ENCODE measurements at regions not wholly inside any gene's neighbourhood (a gene's known extent, or its start where the extent isn't known, plus 50 kb on each side); places are given as distances from the start of the nearest gene placed in this dataset.
A peak's percentile ranks its signal among the peaks of the same experiment; 100 is the strongest.

DNA sequence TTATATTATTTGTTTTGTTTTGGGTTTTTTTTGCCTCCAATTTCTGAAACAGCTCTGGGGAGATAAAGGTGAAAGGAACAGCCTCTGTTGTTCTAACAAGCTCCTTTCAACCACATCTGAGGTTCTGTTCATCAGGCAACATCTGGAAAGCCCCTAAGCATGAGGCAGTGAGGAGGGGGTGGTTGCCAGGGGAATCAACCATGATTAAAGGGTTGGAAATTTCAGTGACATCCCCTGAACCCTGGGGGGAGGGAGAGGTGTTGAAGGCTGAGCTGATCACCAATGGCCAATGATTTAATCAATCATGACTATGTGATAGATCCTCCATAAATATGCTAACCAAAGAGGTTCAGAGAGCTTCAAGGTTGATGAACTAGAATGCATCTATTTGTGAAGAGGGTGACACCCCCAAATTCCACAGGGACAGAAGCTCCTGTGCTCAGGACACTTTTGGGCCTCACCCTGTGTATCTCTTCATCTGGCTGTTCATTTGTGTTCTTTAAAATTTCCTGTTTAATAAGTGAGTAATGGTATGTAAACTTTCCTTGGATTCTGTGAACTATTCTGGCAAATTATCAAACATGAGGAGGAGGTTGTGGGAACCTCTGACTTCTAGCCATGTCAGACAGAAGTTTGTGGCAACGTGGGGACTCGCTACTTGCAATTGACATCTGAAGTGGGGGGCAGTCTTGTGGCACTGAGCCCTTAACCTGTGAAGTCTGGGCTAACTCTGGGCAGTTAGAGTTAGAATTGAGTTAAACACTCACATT, 221.3 kb downstream of the NHLRC3 start:
- Histone ChIP-seq H3K36me3 (ENCODE audit: control insufficient read depth, insufficient read depth, low read length) (no peaks in the 10 kb centered on the region), H3K4me1 (no peaks in the 10 kb centered on the region), H3K9me3 (no peaks in the 10 kb centered on the region), H3K27me3 (replicated peaks; ENCODE audit: control insufficient read depth, insufficient read depth, low read length) (no peaks in the 10 kb centered on the region), H3K4me3 (ENCODE audit: low read depth, low read length) (no peak overlapping the region)
- TF ChIP-seq, protein P1, sequence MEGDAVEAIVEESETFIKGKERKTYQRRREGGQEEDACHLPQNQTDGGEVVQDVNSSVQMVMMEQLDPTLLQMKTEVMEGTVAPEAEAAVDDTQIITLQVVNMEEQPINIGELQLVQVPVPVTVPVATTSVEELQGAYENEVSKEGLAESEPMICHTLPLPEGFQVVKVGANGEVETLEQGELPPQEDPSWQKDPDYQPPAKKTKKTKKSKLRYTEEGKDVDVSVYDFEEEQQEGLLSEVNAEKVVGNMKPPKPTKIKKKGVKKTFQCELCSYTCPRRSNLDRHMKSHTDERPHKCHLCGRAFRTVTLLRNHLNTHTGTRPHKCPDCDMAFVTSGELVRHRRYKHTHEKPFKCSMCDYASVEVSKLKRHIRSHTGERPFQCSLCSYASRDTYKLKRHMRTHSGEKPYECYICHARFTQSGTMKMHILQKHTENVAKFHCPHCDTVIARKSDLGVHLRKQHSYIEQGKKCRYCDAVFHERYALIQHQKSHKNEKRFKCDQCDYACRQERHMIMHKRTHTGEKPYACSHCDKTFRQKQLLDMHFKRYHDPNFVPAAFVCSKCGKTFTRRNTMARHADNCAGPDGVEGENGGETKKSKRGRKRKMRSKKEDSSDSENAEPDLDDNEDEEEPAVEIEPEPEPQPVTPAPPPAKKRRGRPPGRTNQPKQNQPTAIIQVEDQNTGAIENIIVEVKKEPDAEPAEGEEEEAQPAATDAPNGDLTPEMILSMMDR (IDR thresholded peaks at IDR 0.05; ENCODE audit: insufficient read depth in 1 of 2, low read depth in 1 of 2, low read length in 1 of 2, severe bottlenecking in 1 of 2, unreplicated experiment in 1 of 2): no peak
- no peak for DNase-seq
- H3K4me3 Mint-ChIP-seq (ENCODE audit: unreplicated experiment): no peak overlapping the region
- H3K36me3 Mint-ChIP-seq (ENCODE audit: insufficient read depth, unreplicated experiment): no peaks in the 10 kb centered on the region
- no peaks in the 10 kb centered on the region for H3K4me1 Mint-ChIP-seq (ENCODE audit: low read depth, unreplicated experiment)
- peaks cover 5% of the 10 kb centered on the region for H3K27me3 Mint-ChIP-seq (ENCODE audit: insufficient read depth, unreplicated experiment)
- ChIA-PET POLR2A (no interaction called here), CTCF (interaction anchor here (0.7 kb wide), 1 partner anchor 203 kb away, joined by 3 read pairs; no protein-coding TSS in a partner anchor)
- no TSS peak for BruUV-seq (replicated peaks)
- intact Hi-C loops (cut with micrococcal nuclease; ENCODE audit: unreplicated experiment): no loop called here
- H3K27ac Mint-ChIP-seq (ENCODE audit: unreplicated experiment): no peak overlapping the region
- H3K9me3 Mint-ChIP-seq (ENCODE audit: unreplicated experiment): no peaks in the 10 kb centered on the region

DNA sequence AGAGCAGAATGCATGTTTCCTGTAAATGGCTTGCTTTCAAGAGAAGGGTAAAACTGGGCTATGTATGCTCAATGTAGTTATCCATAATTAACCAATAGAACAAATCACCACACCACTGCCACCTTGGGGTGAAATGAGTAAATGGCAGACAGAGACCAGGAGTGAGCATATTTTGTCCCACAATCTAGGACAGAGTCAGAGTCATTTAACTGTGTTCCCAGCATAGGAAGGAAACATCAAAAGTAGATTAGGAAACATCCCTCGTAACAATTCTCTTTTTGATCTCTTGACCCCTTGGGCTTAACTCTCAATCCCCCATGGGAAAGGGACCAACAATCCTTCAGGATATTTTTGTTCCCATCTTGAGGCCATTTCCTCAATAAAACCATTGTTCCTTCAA, 224.8 kb downstream of the NHLRC3 start:
- Mint-ChIP-seq H3K9me3 (ENCODE audit: unreplicated experiment) (peaks cover 10% of the 10 kb centered on the region), H3K27me3 (ENCODE audit: insufficient read depth, unreplicated experiment) (peaks cover 7% of the 10 kb centered on the region), H3K4me3 (ENCODE audit: unreplicated experiment) (no peak overlapping the region), H3K4me1 (ENCODE audit: low read depth, unreplicated experiment) (no peaks in the 10 kb centered on the region), H3K27ac (ENCODE audit: unreplicated experiment) (no peak overlapping the region), H3K36me3 (ENCODE audit: insufficient read depth, unreplicated experiment) (no peaks in the 10 kb centered on the region)
- Histone ChIP-seq H3K4me3 (ENCODE audit: low read depth, low read length) (no peak overlapping the region), H3K9me3 (no peaks in the 10 kb centered on the region), H3K36me3 (ENCODE audit: control insufficient read depth, insufficient read depth, low read length) (no peaks in the 10 kb centered on the region), H3K4me1 (no peaks in the 10 kb centered on the region), H3K27me3 (replicated peaks; ENCODE audit: control insufficient read depth, insufficient read depth, low read length) (no peaks in the 10 kb centered on the region)
- ChIA-PET POLR2A (no interaction called here), CTCF (interaction anchor here (1.2 kb wide), 1 partner anchor 216 kb away, joined by 3 read pairs; no protein-coding TSS in a partner anchor)
- intact Hi-C loops (cut with micrococcal nuclease; ENCODE audit: unreplicated experiment): loop anchor here (1.0 kb wide), 3 partner anchors 118 to 293 kb away; no protein-coding TSS in a partner anchor
- no TSS peak for BruUV-seq (replicated peaks)
- TF ChIP-seq, protein P1 (IDR thresholded peaks at IDR 0.05; ENCODE audit: insufficient read depth in 1 of 2, low read depth in 1 of 2, low read length in 1 of 2, severe bottlenecking in 1 of 2, unreplicated experiment in 1 of 2): peak; percentile 68 to 73
- peak; percentile 42 to 64 for DNase-seq

GRCh38 chr13:39263531-39263930, 225.3 kb downstream of the NHLRC3 start:
- ChIA-PET CTCF (interaction anchor here (1.2 kb wide), 1 partner anchor 216 kb away, joined by 3 read pairs; no protein-coding TSS in a partner anchor), POLR2A (no interaction called here)
- H3K36me3 ChIP-seq (ENCODE audit: control insufficient read depth, insufficient read depth, low read length): no peaks in the 10 kb centered on the region
- no peaks in the 10 kb centered on the region for H3K4me1 Mint-ChIP-seq (ENCODE audit: low read depth, unreplicated experiment)
- H3K9me3 ChIP-seq: no peaks in the 10 kb centered on the region
- DNase-seq: no peak
- H3K4me3 ChIP-seq (ENCODE audit: low read depth, low read length): no peak overlapping the region
- H3K4me1 ChIP-seq: no peaks in the 10 kb centered on the region
- H3K27me3 ChIP-seq (replicated peaks; ENCODE audit: control insufficient read depth, insufficient read depth, low read length): no peaks in the 10 kb centered on the region
- peaks cover 10% of the 10 kb centered on the region for H3K9me3 Mint-ChIP-seq (ENCODE audit: unreplicated experiment)
- H3K4me3 Mint-ChIP-seq (ENCODE audit: unreplicated experiment): no peak overlapping the region
- TF ChIP-seq, protein P1 (IDR thresholded peaks at IDR 0.05; ENCODE audit: insufficient read depth in 1 of 2, low read depth in 1 of 2, low read length in 1 of 2, severe bottlenecking in 1 of 2, unreplicated experiment in 1 of 2): no peak
- H3K27ac Mint-ChIP-seq (ENCODE audit: unreplicated experiment): no peak overlapping the region
- H3K27me3 Mint-ChIP-seq (ENCODE audit: insufficient read depth, unreplicated experiment): peaks cover 9% of the 10 kb centered on the region
- H3K36me3 Mint-ChIP-seq (ENCODE audit: insufficient read depth, unreplicated experiment): no peaks in the 10 kb centered on the region
- BruUV-seq (replicated peaks): no TSS peak
- intact Hi-C loops (cut with micrococcal nuclease; ENCODE audit: unreplicated experiment): loop anchor here (1.0 kb wide), 3 partner anchors 118 to 293 kb away; no protein-coding TSS in a partner anchor

Measured in Caco-2 (cell line).